ENCODE measurements at regions not wholly inside any gene's neighbourhood (a gene's known extent, or its start where the extent isn't known, plus 50 kb on each side); places are given as distances from the start of the nearest gene placed in this dataset.

DNA sequence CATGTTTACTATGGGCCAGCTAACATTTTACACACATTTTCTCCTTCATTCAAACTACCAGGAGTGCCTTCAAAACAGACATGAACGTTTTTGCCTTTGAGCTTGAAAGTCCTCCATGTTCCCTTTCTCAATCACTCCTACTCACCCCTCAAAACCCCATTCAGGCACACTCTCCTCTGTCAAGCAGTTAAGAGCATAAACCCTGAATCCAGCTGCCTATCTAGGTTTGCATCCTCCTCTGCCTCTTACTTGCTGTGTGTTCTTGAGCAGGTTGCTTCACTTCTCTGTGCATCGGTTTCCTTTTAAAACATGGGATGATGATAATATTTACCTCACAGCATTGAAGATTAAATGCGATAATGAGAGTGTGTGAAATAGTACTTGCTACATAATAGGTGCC, 215.3 kb downstream of the HAPSTR1 start:
- peaks cover 10% of the 10 kb centered on the region for H3K27me3 ChIP-seq
- H3K4me3 ChIP-seq: no peak overlapping the region
- no peak for DNase-seq
- no peaks in the 10 kb centered on the region for H3K36me3 ChIP-seq
- H3K9me3 ChIP-seq: no peaks in the 10 kb centered on the region

- H3K9me3 ChIP-seq: no peaks in the 10 kb centered on the region
- DNase-seq: no peak
- H3K27me3 ChIP-seq: peaks cover 10% of the 10 kb centered on the region
- no peaks in the 10 kb centered on the region for H3K36me3 ChIP-seq
- H3K4me3 ChIP-seq: no peak overlapping the region
These were observed 216.0 kb downstream of the HAPSTR1 start for GRCh38 chr16:9307446-9307845.

- Histone ChIP-seq H3K9me3 (no peaks in the 10 kb centered on the region), H3K4me3 (no peak overlapping the region), H3K36me3 (no peaks in the 10 kb centered on the region), H3K27me3 (peaks cover 10% of the 10 kb centered on the region)
- DNase-seq: no peak
These were observed 216.9 kb downstream of the HAPSTR1 start for GRCh38 chr16:9308356-9308801.

- Histone ChIP-seq H3K27me3 (peaks cover 10% of the 10 kb centered on the region), H3K36me3 (no peaks in the 10 kb centered on the region), H3K4me3 (no peak overlapping the region), H3K9me3 (no peaks in the 10 kb centered on the region)
- no peak for DNase-seq
These were observed 217.4 kb downstream of the HAPSTR1 start for GRCh38 chr16:9308850-9309249.

DNA sequence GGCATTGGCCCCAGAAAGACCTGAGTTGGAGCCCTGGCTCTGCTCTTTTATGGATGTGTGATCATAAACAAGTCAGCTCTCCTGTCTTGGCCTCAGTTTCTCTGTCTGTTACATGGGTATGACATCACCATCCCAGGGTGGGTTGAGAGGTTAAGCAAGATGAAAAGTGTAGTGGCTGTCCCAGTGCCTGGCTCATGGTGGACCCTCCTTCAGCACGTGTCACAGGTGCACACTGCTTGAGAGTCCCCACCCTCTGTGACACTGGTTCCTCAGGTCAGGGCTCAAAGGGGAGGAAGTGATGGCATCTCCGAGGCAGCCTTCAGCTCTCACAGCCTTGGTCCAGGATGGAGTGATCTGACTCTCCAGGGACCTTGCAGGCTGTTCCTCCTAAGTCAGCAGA, 218.4 kb downstream of the HAPSTR1 start:
- Histone ChIP-seq H3K9me3 (no peaks in the 10 kb centered on the region), H3K4me3 (no peak overlapping the region), H3K27me3 (peaks cover 10% of the 10 kb centered on the region), H3K36me3 (no peaks in the 10 kb centered on the region)
- DNase-seq: no peak

- Histone ChIP-seq H3K36me3 (no peaks in the 10 kb centered on the region), H3K27me3 (peaks cover 10% of the 10 kb centered on the region), H3K4me3 (no peak overlapping the region), H3K9me3 (no peaks in the 10 kb centered on the region)
- peak; percentile 49 for DNase-seq
These were observed 220.0 kb downstream of the HAPSTR1 start for GRCh38 chr16:9311303-9311954.

- DNase-seq: no peak
- Histone ChIP-seq H3K36me3 (no peaks in the 10 kb centered on the region), H3K9me3 (no peaks in the 10 kb centered on the region; the same call in 1 of the 2 replicates), H3K27me3 (no peaks in the 10 kb centered on the region), H3K4me3 (no peak overlapping the region)
These were observed 224.6 kb downstream of the HAPSTR1 start for GRCh38 chr16:9316008-9316407.

GRCh38 chr16:9316615-9317014, 225.2 kb downstream of the HAPSTR1 start:
- H3K36me3 ChIP-seq: no peaks in the 10 kb centered on the region
- no peak overlapping the region for H3K4me3 ChIP-seq
- H3K9me3 ChIP-seq: no peaks in the 10 kb centered on the region; the same call in 1 of the 2 replicates
- H3K27me3 ChIP-seq: no peaks in the 10 kb centered on the region
- no peak for DNase-seq

- Histone ChIP-seq H3K9me3 (no peaks in the 10 kb centered on the region; the same call in 1 of the 2 replicates), H3K27me3 (no peaks in the 10 kb centered on the region), H3K4me3 (no peak overlapping the region), H3K36me3 (no peaks in the 10 kb centered on the region)
- no peak for DNase-seq
These were observed 227.3 kb downstream of the HAPSTR1 start for GRCh38 chr16:9318764-9319163.

DNA sequence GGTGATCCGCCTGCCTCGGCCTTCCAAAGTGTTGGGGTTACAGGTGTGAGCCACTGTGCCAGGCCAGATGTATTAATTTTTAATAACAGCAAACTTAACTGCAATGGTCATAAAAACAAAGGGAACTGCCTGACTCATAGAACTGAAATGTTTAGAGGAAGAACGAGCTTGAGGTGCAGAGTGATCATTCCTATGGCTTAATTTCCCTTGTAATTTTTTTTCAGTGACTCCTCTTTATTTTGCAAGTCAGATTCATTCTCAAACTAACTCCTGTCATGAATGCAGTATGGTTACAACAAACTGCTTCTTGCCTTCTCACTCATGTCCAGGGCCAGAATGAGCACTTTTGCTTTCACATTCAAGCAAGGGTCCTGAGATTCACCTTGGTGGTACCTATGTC, 231.3 kb downstream of the HAPSTR1 start:
- Histone ChIP-seq H3K4me3 (no peak overlapping the region), H3K27me3 (no peaks in the 10 kb centered on the region; the same call in 1 of the 2 replicates), H3K36me3 (no peaks in the 10 kb centered on the region), H3K9me3 (no peaks in the 10 kb centered on the region; the same call in 1 of the 2 replicates)
- no peak for DNase-seq

- Histone ChIP-seq H3K4me3 (no peak overlapping the region), H3K27me3 (no peaks in the 10 kb centered on the region; the same call in 1 of the 2 replicates), H3K36me3 (no peaks in the 10 kb centered on the region), H3K9me3 (no peaks in the 10 kb centered on the region; the same call in 1 of the 2 replicates)
- no peak for DNase-seq
These were observed 231.7 kb downstream of the HAPSTR1 start for GRCh38 chr16:9323170-9323569.

DNA sequence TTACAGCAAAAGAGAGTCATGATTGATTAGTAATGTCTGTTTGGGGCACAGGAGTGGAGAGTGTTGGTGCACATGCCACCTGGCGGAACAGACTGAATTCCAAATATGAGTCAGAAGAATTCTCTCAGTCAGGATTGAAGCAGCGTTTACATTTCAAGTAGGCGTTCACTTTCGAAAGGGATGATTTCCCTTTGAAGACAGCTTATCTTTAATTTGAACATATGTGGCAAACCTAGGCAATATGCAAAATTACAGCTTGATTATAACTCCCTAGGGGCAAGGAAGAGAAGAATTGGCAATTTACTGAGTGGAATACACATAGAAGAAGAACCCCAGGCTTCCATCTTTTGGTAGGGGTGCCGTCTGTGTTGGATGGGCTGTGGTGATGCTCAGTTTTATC, 235.8 kb downstream of the HAPSTR1 start:
- no peak for DNase-seq
- Histone ChIP-seq H3K27me3 (peaks cover 12% of the 10 kb centered on the region), H3K9me3 (no peaks in the 10 kb centered on the region), H3K4me3 (no peak overlapping the region), H3K36me3 (no peaks in the 10 kb centered on the region)

GRCh38 chr16:9328411-9328810, 237.0 kb downstream of the HAPSTR1 start:
- H3K4me3 ChIP-seq: no peak overlapping the region
- no peak for DNase-seq
- no peaks in the 10 kb centered on the region for H3K9me3 ChIP-seq

GRCh38 chr16:9330095-9330494, 238.7 kb downstream of the HAPSTR1 start:
- H3K9me3 ChIP-seq: no peaks in the 10 kb centered on the region
- H3K36me3 ChIP-seq: no peaks in the 10 kb centered on the region
- no peak overlapping the region for H3K4me3 ChIP-seq
- no peak for DNase-seq
- peaks cover 12% of the 10 kb centered on the region for H3K27me3 ChIP-seq

More at GRCh38 chr16:9328411-9328810, 237.0 kb downstream of the HAPSTR1 start:
- peaks cover 12% of the 10 kb centered on the region for H3K27me3 ChIP-seq
- H3K36me3 ChIP-seq: no peaks in the 10 kb centered on the region

DNA sequence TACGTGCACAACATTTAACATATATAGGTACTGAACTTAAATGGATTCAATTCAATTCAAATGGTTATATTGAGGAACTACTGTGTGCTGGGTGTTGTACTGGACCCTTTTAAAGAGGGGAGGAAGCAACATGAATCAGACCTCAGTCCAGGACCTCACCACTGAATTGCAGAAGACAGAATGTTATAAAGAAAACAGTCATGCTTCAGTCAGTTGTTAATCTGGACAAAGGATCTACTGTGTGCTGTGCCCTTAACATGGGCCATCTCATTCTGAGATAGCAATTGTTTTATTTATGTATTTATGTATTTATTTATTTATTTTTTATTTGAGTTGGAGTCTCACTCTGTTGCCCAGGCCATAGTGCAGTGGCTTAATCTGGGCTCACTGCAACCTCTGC, 240.1 kb downstream of the HAPSTR1 start:
- H3K4me3 ChIP-seq: no peak overlapping the region
- no peaks in the 10 kb centered on the region for H3K9me3 ChIP-seq
- H3K27me3 ChIP-seq: peaks cover 12% of the 10 kb centered on the region
- no peak for DNase-seq
- H3K36me3 ChIP-seq: no peaks in the 10 kb centered on the region

GRCh38 chr16:9332574-9333148, 241.2 kb downstream of the HAPSTR1 start:
- H3K27me3 ChIP-seq: peaks cover 12% of the 10 kb centered on the region
- no peak for DNase-seq
- no peaks in the 10 kb centered on the region for H3K9me3 ChIP-seq
- no peaks in the 10 kb centered on the region for H3K36me3 ChIP-seq
- no peak overlapping the region for H3K4me3 ChIP-seq

DNA sequence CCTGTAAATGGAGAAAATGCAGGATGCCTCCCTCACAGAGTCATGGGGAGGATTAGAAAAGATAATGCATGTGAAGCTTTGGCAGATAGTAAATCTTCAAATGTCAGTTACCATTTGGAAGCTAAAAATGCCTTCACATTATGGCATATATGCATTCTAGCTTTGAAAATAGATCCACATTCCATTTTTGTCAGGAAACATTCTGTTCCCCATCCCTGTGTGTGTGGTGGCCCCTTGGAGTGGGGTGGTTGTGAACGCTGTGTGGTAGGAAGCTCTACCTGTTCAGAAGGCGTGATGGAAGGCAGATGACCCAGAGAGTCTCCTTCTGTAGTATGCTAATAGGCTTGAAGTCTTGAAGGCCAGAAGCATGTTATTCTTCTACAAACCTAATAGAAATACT, 242.0 kb downstream of the HAPSTR1 start:
- no peak for DNase-seq
- no peaks in the 10 kb centered on the region for H3K36me3 ChIP-seq

GRCh38 chr16:9334103-9334502, 242.7 kb downstream of the HAPSTR1 start:
- DNase-seq: no peak
- H3K36me3 ChIP-seq: no peaks in the 10 kb centered on the region
- H3K4me3 ChIP-seq: no peak overlapping the region
- H3K9me3 ChIP-seq: no peaks in the 10 kb centered on the region
- peaks cover 12% of the 10 kb centered on the region for H3K27me3 ChIP-seq

More for the DNA sequence above, 242.0 kb downstream of the HAPSTR1 start:
- no peaks in the 10 kb centered on the region for H3K9me3 ChIP-seq
- H3K27me3 ChIP-seq: peaks cover 12% of the 10 kb centered on the region
- no peak overlapping the region for H3K4me3 ChIP-seq

All from MG63 (cell line).